Smooth muscle cell (in vitro differentiated cells): ENCODE measurements at regions not wholly inside any gene's neighbourhood (a gene's known extent, or its start where the extent isn't known, plus 50 kb on each side); places are given as distances from the start of the nearest gene placed in this dataset.

ENCODE experiments used
- DNase-seq: peaks from one replicate; lab custom pipeline; 2025; ENCODE audit not compliant: unreplicated experiment; lab: John Stamatoyannopoulos, UW
- H2AFZ ChIP-seq: fragments of 200-600 bp; sonication (generic); 2 replicates; pipeline ENCODE4 v1.6.0; 2016; ENCODE audit warnings: antibody characterized with exemption, low read depth, mild to moderate bottlenecking
- H3F3A ChIP-seq: fragments of 200-600 bp; sonication (generic); 2 replicates; pipeline ENCODE4 v1.6.0; 2017; ENCODE audit warnings: antibody characterized with exemption, low read depth
- H3K27ac ChIP-seq: fragments of 200-600 bp; sonication (generic); 2 replicates; pipeline ENCODE4 v1.5.1; 2016; ENCODE audit warnings: low read depth, mild to moderate bottlenecking
- H3K27me3 ChIP-seq: fragments of 200-600 bp; sonication (generic); 2 replicates; pipeline ENCODE4 v1.6.1; 2016; ENCODE audit warnings: low read depth, mild to moderate bottlenecking
- H3K36me3 ChIP-seq: fragments of 200-600 bp; sonication (generic); 2 replicates; pipeline ENCODE4 v1.5.1; 2016; ENCODE audit warnings: low read depth
- H3K4me1 ChIP-seq: fragments of 200-600 bp; sonication (generic); 2 replicates; pipeline ENCODE4 v1.5.1; 2016; ENCODE audit warnings: low read depth
- H3K4me2 ChIP-seq: fragments of 200-600 bp; sonication (generic); 2 replicates; pipeline ENCODE4 v1.6.0; 2016; ENCODE audit warnings: mild to moderate bottlenecking
- H3K4me3 ChIP-seq: fragments of 200-600 bp; sonication (generic); 2 replicates; pipeline ENCODE4 v1.5.1; 2016; ENCODE audit warnings: mild to moderate bottlenecking
- H3K79me2 ChIP-seq: fragments of 200-600 bp; sonication (generic); 2 replicates; pipeline ENCODE4 v1.6.0; 2016; ENCODE audit warnings: low read depth, mild to moderate bottlenecking
- H3K9ac ChIP-seq: fragments of 200-600 bp; sonication (generic); 2 replicates; pipeline ENCODE4 v1.6.0; 2016; ENCODE audit warnings: low read depth
- H3K9me3 ChIP-seq: fragments of 200-600 bp; sonication (generic); replicated peaks from 2 replicates; pipeline ENCODE4 v1.5.1; 2016; ENCODE audit warnings: low read depth
- H4K20me1 ChIP-seq: fragments of 200-600 bp; sonication (generic); 2 replicates; pipeline ENCODE4 v1.6.0; 2016; ENCODE audit warnings: low read depth
- CTCF ChIP-seq: fragments of 200-600 bp; sonication (generic); IDR thresholded peaks from 2 replicates; pipeline ENCODE4 v1.5.1; 2017; ENCODE audit warnings: borderline replicate concordance, mild to moderate bottlenecking, antibody characterized with exemption; ENCODE audit not compliant: insufficient read depth, poor library complexity, severe bottlenecking
- WGBS: methylation state at CpG from one replicate; pipeline ENCODE4 v1.1.7; 2016; ENCODE audit warnings: low lambda C conversion rate; 5-methylcytosine and 5-hydroxymethylcytosine counted together

GRCh38 chr10:44805466-44806210 lies 105.5 kb upstream of the TMEM72 start:
- no peak overlapping the region for H3K4me2 ChIP-seq
- no peak overlapping the region for H3K27ac ChIP-seq
- 82% methylated on average over 6 of the region's 6 CpGs for WGBS
- no peaks in the 10 kb centered on the region for H3K4me1 ChIP-seq
- H3F3A ChIP-seq: no peaks in the 10 kb centered on the region
- no peak overlapping the region for H3K9ac ChIP-seq
- no peak overlapping the region for H2AFZ ChIP-seq
- no peaks in the 10 kb centered on the region for H3K36me3 ChIP-seq
- no peak for DNase-seq
- no peaks in the 10 kb centered on the region for H3K9me3 ChIP-seq
- H4K20me1 ChIP-seq: no peaks in the 10 kb centered on the region
- no peaks in the 10 kb centered on the region for H3K27me3 ChIP-seq
- no peaks in the 10 kb centered on the region for H3K79me2 ChIP-seq
- H3K4me3 ChIP-seq: no peak overlapping the region
- no peak for TF ChIP-seq CTCF

DNA sequence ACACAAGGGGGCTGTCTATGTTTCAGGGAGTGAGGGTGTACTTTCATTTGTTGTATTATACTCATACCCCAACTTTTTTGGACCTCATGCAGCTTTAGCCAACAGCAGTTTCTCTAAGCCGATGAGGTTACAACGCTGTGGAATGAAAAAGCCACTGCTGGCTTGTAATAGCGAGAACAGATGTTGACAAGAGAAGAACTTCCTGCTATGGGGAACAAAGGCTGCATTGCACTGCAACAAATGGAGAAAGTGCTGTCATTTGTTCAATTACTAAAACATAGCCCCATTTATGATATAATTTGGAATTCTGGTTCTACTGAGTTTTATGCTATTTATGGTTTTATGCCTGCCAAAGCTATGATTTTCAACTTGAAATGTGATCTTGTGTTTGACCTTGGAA lies 104.2 kb upstream of the TMEM72 start:
- Histone ChIP-seq H2AFZ (no peak overlapping the region), H3K79me2 (no peaks in the 10 kb centered on the region), H3K9me3 (no peaks in the 10 kb centered on the region), H4K20me1 (no peaks in the 10 kb centered on the region), H3K4me1 (no peaks in the 10 kb centered on the region), H3F3A (no peaks in the 10 kb centered on the region), H3K4me3 (no peak overlapping the region), H3K27me3 (no peaks in the 10 kb centered on the region), H3K27ac (no peak overlapping the region), H3K9ac (no peak overlapping the region), H3K4me2 (no peak overlapping the region), H3K36me3 (no peaks in the 10 kb centered on the region)
- 86% methylated on average over 3 of the region's 3 CpGs for WGBS
- DNase-seq: no peak
- no peak for TF ChIP-seq CTCF

GRCh38 chr10:44807451-44807850 lies 103.7 kb upstream of the TMEM72 start:
- Histone ChIP-seq H4K20me1 (no peaks in the 10 kb centered on the region), H3F3A (no peaks in the 10 kb centered on the region), H3K27me3 (no peaks in the 10 kb centered on the region), H2AFZ (no peak overlapping the region), H3K9me3 (no peaks in the 10 kb centered on the region), H3K4me2 (no peak overlapping the region), H3K4me3 (no peak overlapping the region), H3K9ac (no peak overlapping the region), H3K79me2 (no peaks in the 10 kb centered on the region), H3K36me3 (no peaks in the 10 kb centered on the region), H3K4me1 (no peaks in the 10 kb centered on the region), H3K27ac (no peak overlapping the region)
- TF ChIP-seq CTCF: no peak
- no peak for DNase-seq

GRCh38 chr10:44809647-44810046 lies 101.5 kb upstream of the TMEM72 start:
- Histone ChIP-seq H3K79me2 (no peaks in the 10 kb centered on the region), H3K9ac (no peak overlapping the region), H3F3A (no peaks in the 10 kb centered on the region), H3K4me1 (no peaks in the 10 kb centered on the region), H4K20me1 (no peaks in the 10 kb centered on the region), H3K27me3 (no peaks in the 10 kb centered on the region), H3K4me2 (no peak overlapping the region), H3K36me3 (no peaks in the 10 kb centered on the region), H3K27ac (no peak overlapping the region), H2AFZ (no peak overlapping the region), H3K9me3 (no peaks in the 10 kb centered on the region), H3K4me3 (no peak overlapping the region)
- TF ChIP-seq CTCF: no peak
- no peak for DNase-seq
